ENCODE measurements at regions not wholly inside any gene's neighbourhood (a gene's known extent, or its start where the extent isn't known, plus 50 kb on each side); places are given as distances from the start of the nearest gene placed in this dataset.

DNA sequence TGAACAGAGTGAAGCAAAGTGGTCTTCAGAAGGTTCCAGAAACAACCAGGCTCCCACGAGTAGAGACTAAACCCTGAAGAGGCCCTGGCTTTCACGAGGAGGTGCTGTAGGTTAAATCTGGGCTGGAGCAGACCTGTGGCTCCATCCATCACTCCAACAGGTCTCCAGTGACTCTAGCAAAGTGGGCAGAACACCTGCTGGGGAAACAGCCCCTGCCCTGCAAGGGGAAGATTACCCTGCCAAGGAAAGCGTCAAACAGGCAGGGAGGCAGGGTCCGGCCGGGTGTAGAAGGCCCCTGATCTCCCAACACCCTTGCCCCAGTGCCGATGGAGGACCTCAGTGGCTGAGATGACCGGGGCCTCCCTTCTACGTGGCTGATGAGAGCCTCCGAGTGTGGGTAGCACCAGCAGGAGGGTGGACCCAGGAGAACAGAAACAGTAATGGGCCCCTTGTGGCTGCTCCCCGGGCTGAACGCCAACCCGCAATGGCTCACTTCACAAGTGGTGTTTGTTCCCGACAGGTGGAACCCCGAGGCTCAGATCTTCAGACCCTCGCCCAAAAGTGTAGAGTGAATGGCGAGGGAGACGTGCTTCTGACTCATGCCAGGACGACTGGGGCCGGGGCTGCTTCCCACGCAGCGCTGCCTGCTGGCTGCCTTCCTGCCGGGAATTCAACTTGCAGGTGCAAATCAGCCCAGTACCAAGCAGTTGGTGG lies 112.0 kb downstream of the SHANK2 start:
- TF ChIP-seq POLR2AphosphoS5 (IDR thresholded peaks at IDR 0.05; ENCODE audit: low read depth, low read length) = no peak
- TF ChIP-seq CTCF (IDR thresholded peaks at IDR 0.05) = no peak
- TF ChIP-seq SIN3A (IDR thresholded peaks at IDR 0.05; ENCODE audit: borderline replicate concordance, insufficient read depth, low read depth, low read length) = no peak
- TF ChIP-seq, protein P1, sequence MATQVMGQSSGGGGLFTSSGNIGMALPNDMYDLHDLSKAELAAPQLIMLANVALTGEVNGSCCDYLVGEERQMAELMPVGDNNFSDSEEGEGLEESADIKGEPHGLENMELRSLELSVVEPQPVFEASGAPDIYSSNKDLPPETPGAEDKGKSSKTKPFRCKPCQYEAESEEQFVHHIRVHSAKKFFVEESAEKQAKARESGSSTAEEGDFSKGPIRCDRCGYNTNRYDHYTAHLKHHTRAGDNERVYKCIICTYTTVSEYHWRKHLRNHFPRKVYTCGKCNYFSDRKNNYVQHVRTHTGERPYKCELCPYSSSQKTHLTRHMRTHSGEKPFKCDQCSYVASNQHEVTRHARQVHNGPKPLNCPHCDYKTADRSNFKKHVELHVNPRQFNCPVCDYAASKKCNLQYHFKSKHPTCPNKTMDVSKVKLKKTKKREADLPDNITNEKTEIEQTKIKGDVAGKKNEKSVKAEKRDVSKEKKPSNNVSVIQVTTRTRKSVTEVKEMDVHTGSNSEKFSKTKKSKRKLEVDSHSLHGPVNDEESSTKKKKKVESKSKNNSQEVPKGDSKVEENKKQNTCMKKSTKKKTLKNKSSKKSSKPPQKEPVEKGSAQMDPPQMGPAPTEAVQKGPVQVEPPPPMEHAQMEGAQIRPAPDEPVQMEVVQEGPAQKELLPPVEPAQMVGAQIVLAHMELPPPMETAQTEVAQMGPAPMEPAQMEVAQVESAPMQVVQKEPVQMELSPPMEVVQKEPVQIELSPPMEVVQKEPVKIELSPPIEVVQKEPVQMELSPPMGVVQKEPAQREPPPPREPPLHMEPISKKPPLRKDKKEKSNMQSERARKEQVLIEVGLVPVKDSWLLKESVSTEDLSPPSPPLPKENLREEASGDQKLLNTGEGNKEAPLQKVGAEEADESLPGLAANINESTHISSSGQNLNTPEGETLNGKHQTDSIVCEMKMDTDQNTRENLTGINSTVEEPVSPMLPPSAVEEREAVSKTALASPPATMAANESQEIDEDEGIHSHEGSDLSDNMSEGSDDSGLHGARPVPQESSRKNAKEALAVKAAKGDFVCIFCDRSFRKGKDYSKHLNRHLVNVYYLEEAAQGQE (IDR thresholded peaks at IDR 0.05; ENCODE audit: insufficient read depth in 1 of 2, low read depth in 2 of 2, low read length in 1 of 2) = no peak
